ENCODE measurements at regions not wholly inside any gene's neighbourhood (a gene's known extent, or its start where the extent isn't known, plus 50 kb on each side); places are given as distances from the start of the nearest gene placed in this dataset.

DNA sequence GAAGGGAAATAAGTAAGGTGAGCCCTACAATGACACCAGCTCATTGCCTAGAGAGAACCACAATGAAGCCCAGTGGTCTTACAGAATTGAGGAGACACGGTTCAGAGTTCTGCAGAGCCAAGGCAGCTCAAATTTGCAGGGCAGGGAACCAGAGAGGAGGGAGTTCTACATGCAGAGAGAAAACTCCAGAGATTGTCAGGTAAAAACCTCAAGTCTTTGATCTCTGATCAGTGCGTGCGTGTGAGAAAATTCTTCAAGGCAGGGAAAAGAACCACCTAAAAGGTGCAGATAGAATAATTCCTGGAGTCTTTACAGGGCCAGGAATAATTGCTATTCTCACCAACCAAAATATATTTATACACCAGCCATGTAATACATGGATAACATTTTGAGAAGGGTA, 88.0 kb upstream of the SNRK start:
- TF ChIP-seq CTCF (IDR thresholded peaks at IDR 0.05; ENCODE audit: insufficient read depth, low read length), result no peak
- TF ChIP-seq POLR2AphosphoS5 (IDR thresholded peaks at IDR 0.05; ENCODE audit: low read depth), result no peak
- TF ChIP-seq GABPA (IDR thresholded peaks at IDR 0.05; ENCODE audit: low read depth), result no peak
- no peak for TF ChIP-seq REST (IDR thresholded peaks at IDR 0.05; ENCODE audit: insufficient replicate concordance, low read depth)

All from HL-60 (cell line).